Middle frontal gyrus (tissue), 1 donor: ENCODE measurements at regions not wholly inside any gene's neighbourhood (a gene's known extent, or its start where the extent isn't known, plus 50 kb on each side); places are given as distances from the start of the nearest gene placed in this dataset.

Experiments used
- DNase-seq: peaks from one replicate; pipeline ENCODE4 v3.0.0-alpha.2; 2015; ENCODE audit warnings: low spot score; ENCODE audit errors: extremely low spot score

DNA sequence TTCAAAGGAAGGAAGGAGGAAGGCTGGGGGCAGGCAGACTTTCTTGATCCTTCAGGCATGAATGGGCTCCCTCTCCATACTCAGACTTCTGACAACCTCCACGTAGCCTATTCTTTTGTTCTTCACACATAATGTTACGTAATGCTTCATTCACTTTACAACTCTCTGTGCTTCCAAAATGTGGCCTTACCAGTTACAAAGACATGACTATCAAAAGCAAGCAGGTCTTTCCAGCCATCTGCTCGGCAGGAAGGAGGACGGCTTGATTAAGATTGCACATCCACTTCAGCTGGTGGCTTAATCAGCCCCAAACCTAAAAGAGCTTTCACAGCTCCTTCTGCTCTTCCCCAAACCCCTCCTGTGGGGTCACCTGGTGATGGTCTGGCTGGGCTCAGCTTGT lies 263.2 kb downstream of the XXYLT1 start:
- DNase-seq, result no peak

- DNase-seq, result no peak
Observed at GRCh38 chr3:195008816-195009215, 262.1 kb downstream of the XXYLT1 start.

GRCh38 chr3:195009616-195010015 lies 261.3 kb downstream of the XXYLT1 start:
- no peak for DNase-seq

DNA sequence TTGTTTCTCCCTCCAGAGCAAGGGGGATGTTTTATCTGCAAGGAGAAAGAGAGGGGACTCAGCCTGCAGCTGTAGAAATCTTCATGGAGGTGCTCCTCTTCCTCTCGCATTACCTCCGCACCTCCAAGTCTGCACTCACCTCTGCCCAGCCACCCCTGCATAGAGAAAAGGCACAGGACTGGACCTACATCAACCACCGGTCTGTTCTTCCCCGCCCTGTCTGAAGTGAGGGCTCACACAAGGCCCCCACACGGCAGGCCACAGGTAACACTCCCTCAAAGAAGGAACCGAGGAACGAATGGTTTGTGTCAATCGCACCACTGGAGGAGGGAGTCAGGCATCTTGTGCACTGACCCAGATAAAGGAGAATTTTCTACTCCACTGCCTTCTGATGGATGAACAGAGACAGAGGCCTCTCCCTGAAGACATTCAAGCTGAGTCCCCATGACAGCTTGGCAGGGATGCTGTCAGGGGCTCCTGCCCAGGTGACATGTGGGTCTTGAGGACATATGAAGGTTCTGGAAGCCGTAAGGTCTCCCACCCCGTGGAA lies 260.3 kb downstream of the XXYLT1 start:
- DNase-seq, result no peak

- no peak for DNase-seq
Observed at GRCh38 chr3:195011231-195011834, 259.6 kb downstream of the XXYLT1 start.

DNA sequence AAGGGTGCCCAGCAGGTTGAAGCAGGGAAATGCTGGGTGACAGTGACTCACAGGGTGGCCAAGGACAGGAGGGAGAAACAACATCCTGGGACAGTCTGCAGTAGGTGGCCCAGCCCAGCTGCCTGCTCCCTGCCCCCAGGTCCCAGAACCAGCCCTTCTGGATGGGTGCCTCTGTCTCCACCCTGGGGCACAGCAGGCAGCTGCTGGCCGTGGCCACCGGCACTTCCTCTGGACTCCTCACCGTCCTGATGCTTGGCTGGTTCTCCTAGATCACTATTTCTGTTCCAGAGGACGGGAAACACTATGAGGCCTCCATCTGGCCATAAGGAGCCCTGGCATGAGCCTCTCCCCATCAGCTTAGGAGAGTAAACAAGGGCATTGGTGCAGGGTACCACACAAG lies 258.9 kb downstream of the XXYLT1 start:
- no peak for DNase-seq

- DNase-seq, result no peak
Observed at GRCh38 chr3:195012571-195012970, 258.4 kb downstream of the XXYLT1 start.

DNA sequence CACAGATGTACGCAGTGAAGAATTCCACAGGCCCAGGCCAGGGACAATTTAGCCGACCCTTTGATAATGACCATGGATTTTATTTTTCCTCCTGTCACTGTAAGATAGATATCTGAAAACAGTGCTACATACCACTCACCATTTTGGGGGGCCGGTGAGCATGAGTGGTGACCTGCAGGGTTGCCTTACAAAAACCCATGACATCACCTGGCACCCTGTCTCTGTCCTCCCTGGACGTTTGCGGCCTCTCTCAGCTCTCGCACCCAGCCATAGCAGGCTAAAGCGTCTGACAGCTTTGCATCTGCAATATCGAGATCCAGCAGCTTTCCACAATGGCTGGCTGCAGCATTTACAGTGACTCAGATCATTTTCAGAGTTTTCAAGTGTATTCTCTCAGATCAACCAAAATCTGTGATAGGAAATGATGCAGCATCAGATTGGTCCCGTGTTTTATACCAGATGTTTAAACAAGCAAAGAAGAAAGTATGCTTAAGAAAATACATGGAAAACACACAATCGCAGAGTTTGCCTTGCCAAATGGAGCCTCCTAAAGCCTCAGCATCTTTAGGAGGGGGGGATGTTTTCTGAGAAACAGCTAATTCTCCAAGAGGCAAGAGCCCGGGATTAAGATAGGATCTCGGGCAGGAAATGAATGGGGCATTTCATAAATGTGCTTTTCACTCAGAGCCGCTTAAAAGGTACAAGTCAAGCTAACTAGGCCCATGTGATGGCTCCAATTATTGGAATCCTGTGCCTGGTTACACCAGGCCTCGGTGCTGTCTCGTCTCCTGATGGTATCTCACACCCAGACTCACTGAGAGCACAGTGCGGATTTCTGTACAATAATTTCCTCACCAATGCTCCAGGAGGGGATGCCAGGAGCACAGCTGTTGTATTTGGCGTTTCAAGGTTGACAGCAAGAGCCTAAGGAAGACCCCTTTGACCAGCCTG lies 257.3 kb downstream of the XXYLT1 start:
- no peak for DNase-seq

DNA sequence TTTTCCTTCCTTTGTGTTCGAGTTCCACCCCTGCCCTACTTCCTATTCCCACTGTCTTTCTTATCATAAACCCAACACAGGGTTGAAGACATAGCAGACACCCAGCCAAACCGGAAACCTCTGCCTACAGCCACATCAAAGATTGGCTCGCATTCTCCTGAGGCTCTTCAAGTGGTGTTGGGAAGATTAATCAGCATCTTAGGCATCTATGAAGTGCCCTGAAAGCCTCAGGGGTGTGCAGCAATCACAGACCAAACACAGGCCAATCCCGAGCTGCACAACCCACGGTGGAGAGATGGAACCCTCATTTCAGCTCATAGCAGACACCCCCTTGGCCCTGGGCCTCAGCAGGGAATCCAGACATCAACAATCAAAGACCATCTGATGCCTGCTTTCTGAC lies 255.9 kb downstream of the XXYLT1 start:
- DNase-seq, result no peak

GRCh38 chr3:195017151-195017550 lies 253.8 kb downstream of the XXYLT1 start:
- no peak for DNase-seq
